B cell (primary cell): ENCODE measurements at regions not wholly inside any gene's neighbourhood (a gene's known extent, or its start where the extent isn't known, plus 50 kb on each side); places are given as distances from the start of the nearest gene placed in this dataset.
"Not testable (repeated sequence)": the region's sequence is repeated elsewhere in the genome, so short reads cannot be mapped to it uniquely, and the experiment has no call there.

Source experiments
- ATAC-seq: fragments of 200-7000 bp; cut with Tn5 transposase; one replicate; pipeline ENCODE4 v1.10.0; 2021; ENCODE audit warnings: low read depth, mild to moderate bottlenecking, moderate number of reproducible peaks, moderate library complexity
- CTCF ChIA-PET: fragments of 350-600 bp; sonication (Branson Sonifier 250); formaldehyde crosslinking; loops from one replicate; lab custom pipeline; 2021; ENCODE audit warnings: antibody characterized with exemption, inconsistent platforms; lab: Charles Lee
- POLR2A ChIA-PET: fragments of 350-600 bp; sonication (Branson Sonifier 250); formaldehyde crosslinking; loops from one replicate; lab custom pipeline; 2021; ENCODE audit warnings: antibody characterized with exemption; lab: Charles Lee
- DNase-seq: peaks from one replicate; pipeline ENCODE4 v3.0.0; 2013
- H2AFZ ChIP-seq: 2 replicates; pipeline ENCODE4 v1.6.1; 2012; ENCODE audit warnings: mild to moderate bottlenecking, low read depth, low read length; ENCODE audit not compliant: insufficient read depth, poor library complexity, severe bottlenecking
- H3K27ac ChIP-seq, 2 donors: 1 replicate in 1 of 2; 2 replicates in 1 of 2; pipeline ENCODE4 v1.5.1; 2012 to 2013; ENCODE audit warnings: low read length in 2 of 2, mild to moderate bottlenecking in 2 of 2, moderate library complexity in 1 of 2
- H3K27me3 ChIP-seq, 4 experiments: fragments of 200-600 bp in 1 of 4; sonication (generic) in 1 of 4; replicated peaks in 1 of 4; 1 replicate in 2 of 4; 2 replicates in 2 of 4; pipeline versions ENCODE4 v1.6.1 to v1.7.0; 2013 to 2016; ENCODE audit warnings: low read length in 3 of 4, mild to moderate bottlenecking in 2 of 4, mixed read lengths in 1 of 4, moderate library complexity in 1 of 4; ENCODE audit not compliant: insufficient read depth in 4 of 4, control insufficient read depth in 3 of 4; ENCODE audit errors: control extremely low read depth in 1 of 4
- H3K36me3 ChIP-seq, 2 experiments: replicated peaks in 1 of 2; 1 replicate in 1 of 2; 2 replicates in 1 of 2; pipeline versions ENCODE4 v1.6.1 to v1.7.1; 2013; ENCODE audit warnings: low read length in 1 of 2; ENCODE audit not compliant: insufficient read depth in 2 of 2, control insufficient read depth in 1 of 2; ENCODE audit errors: control extremely low read depth in 1 of 2, extremely low read depth in 1 of 2
- H3K4me1 ChIP-seq, 2 donors: fragments of 200-600 bp in 1 of 2; sonication (generic) in 1 of 2; 1 replicate in 1 of 2; 2 replicates in 1 of 2; pipeline versions ENCODE4 v1.5.1 to v1.6.1; 2013 to 2017; ENCODE audit warnings: low read length in 2 of 2; ENCODE audit not compliant: control insufficient read depth in 2 of 2, insufficient read depth in 2 of 2
- H3K4me2 ChIP-seq: replicated peaks from 2 replicates; pipeline ENCODE3; 2012; ENCODE audit warnings: mild to moderate bottlenecking, low read depth, low read length; ENCODE audit not compliant: poor library complexity, severe bottlenecking
- H3K4me3 ChIP-seq, 5 experiments: fragments of 200-600 bp in 1 of 5; sonication (generic) in 1 of 5; 1 replicate in 3 of 5; 2 replicates in 2 of 5; pipeline versions ENCODE4 v1.5.1 to v1.7.0; 2011 to 2016; ENCODE audit warnings: low read length in 4 of 5, mild to moderate bottlenecking in 4 of 5, low read depth in 2 of 5, control low read depth in 1 of 5, moderate library complexity in 1 of 5; ENCODE audit not compliant: insufficient read depth in 1 of 5; ENCODE audit errors: control extremely low read depth in 1 of 5, extremely low read depth in 1 of 5
- H3K79me2 ChIP-seq: fragments of 200-600 bp; sonication (generic); one replicate; pipeline ENCODE4 v1.6.0; 2016; ENCODE audit warnings: low read length; ENCODE audit not compliant: control insufficient read depth, insufficient read depth
- H3K9ac ChIP-seq: fragments of 200-600 bp; sonication (generic); 2 replicates; pipeline ENCODE4 v1.6.1; 2017; ENCODE audit warnings: mild to moderate bottlenecking, low read length, moderate library complexity
- H3K9me3 ChIP-seq, 3 donors: one replicate each; pipeline versions ENCODE4 v1.6.1 to v1.7.1; 2013; ENCODE audit warnings: low read length in 2 of 3; ENCODE audit not compliant: control insufficient read depth in 2 of 3, insufficient read depth in 1 of 3; ENCODE audit errors: control extremely low read depth in 1 of 3
- H4K20me1 ChIP-seq: 2 replicates; pipeline ENCODE4 v1.6.0; 2012; ENCODE audit warnings: mild to moderate bottlenecking, low read length; ENCODE audit not compliant: insufficient read depth, control insufficient read depth, poor library complexity, severe bottlenecking
- H3K27ac Mint-ChIP-seq: one replicate; pipeline ENCODE4 v1.8.0; 2021; ENCODE audit warnings: mixed read lengths
- H3K27me3 Mint-ChIP-seq: one replicate; pipeline ENCODE4 v1.8.0; 2021; ENCODE audit warnings: mixed read lengths
- H3K4me1 Mint-ChIP-seq: one replicate; pipeline ENCODE4 v1.8.0; 2021; ENCODE audit warnings: mixed read lengths
- H3K4me3 Mint-ChIP-seq: one replicate; pipeline ENCODE4 v1.8.0; 2021; ENCODE audit warnings: mixed read lengths
- H3K9me3 Mint-ChIP-seq: one replicate; pipeline ENCODE4 v1.8.0; 2022; ENCODE audit warnings: mixed read lengths; ENCODE audit not compliant: insufficient read depth
- EZH2 ChIP-seq: IDR thresholded peaks from 2 replicates; pipeline ENCODE4 v1.6.1; 2012; ENCODE audit warnings: borderline replicate concordance, low read depth, mild to moderate bottlenecking, moderate library complexity, low read length; ENCODE audit not compliant: insufficient read depth, poor library complexity, severe bottlenecking
- WGBS: methylation state at CpG from one replicate; pipeline ENCODE4 v1.1.5; 2013; ENCODE audit warnings: missing lambda C conversion rate; ENCODE audit not compliant: insufficient coverage; 5-methylcytosine and 5-hydroxymethylcytosine counted together
- intact Hi-C: fragments of 100-400 bp; cut with micrococcal nuclease; formaldehyde crosslinking; loops from one replicate; pipeline ENCODE4 v1.10.0; 2022

DNA sequence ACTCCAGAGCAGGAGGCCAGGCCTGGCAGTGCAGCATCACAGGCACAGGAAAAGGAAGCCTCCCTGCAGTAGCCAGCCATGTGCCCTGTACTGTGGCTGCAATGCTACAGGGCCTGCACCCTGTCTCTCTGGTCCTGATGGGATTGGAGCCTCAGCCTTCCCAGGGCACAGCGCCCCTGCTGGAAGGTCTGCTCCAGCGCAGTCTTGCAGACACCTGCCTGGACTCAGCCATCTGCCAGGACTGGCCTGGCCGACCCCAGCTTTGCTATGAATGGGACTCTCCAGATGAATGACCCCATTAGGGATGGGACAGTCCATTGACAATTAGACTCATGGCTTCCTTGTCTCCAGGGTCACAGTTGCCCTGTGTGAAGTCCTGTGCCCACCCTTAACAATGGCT lies 251.6 kb downstream of the ERMARD start:
- DNase-seq: no peak
- Mint-ChIP-seq H3K27me3 (no peaks in the 10 kb centered on the region), H3K4me3 (no peak overlapping the region), H3K9me3 (peaks cover 15% of the 10 kb centered on the region), H3K4me1 (peaks cover 6% of the 10 kb centered on the region), H3K27ac (no peak overlapping the region)
- POLR2A ChIA-PET: no interaction called here
- no peaks in the 10 kb centered on the region for H3K79me2 ChIP-seq
- no peaks in the 10 kb centered on the region for H3K27me3 ChIP-seq
- H3K9ac ChIP-seq: no peak overlapping the region
- intact Hi-C loops: no loop called here
- peaks cover 6% of the 10 kb centered on the region in 2 donors for H3K4me1 ChIP-seq
- ATAC-seq: no peak
- no peak overlapping the region for H3K27ac ChIP-seq
- no peak for TF ChIP-seq EZH2
- H3K4me3 ChIP-seq: no peak overlapping the region
- CTCF ChIA-PET: no interaction called here
- H3K4me2 ChIP-seq: no peak overlapping the region
- H2AFZ ChIP-seq: no peak overlapping the region
- no peaks in the 10 kb centered on the region for H3K36me3 ChIP-seq
- 91% methylated on average over 3 of the region's 3 CpGs for WGBS
- peaks cover 0 to 57% (median 31%) of the 10 kb centered on the region in 3 donors for H3K9me3 ChIP-seq
- no peaks in the 10 kb centered on the region for H4K20me1 ChIP-seq

DNA sequence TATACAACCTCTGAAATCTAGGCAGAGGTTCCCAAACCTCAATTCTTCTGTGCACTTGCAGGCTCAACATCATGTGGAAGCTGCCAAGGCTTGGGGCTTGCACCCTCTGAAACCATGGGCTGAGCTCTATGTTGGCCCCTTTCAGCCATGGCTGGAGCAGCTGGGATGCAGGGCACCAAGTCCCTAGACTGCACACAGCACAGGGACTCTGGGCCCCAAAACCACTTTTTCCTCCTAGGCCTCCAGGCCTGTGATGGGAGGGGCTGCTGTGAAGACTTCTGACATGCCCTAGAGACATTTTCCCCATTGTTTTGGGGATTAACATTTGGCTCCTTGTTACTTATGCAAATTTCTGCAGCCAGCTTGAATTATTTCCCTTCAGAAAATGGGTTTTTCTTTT lies 250.4 kb downstream of the ERMARD start:
- H2AFZ ChIP-seq, H3K27ac Mint-ChIP-seq, H3K27me3 ChIP-seq, H3K36me3 ChIP-seq, POLR2A ChIA-PET, H3K4me2 ChIP-seq, H3K27ac ChIP-seq, H3K4me3 ChIP-seq, H3K9ac ChIP-seq, H3K27me3 Mint-ChIP-seq, ATAC-seq, H4K20me1 ChIP-seq, H3K79me2 ChIP-seq, H3K4me1 Mint-ChIP-seq, intact Hi-C loops, H3K4me3 Mint-ChIP-seq, H3K4me1 ChIP-seq, DNase-seq, CTCF ChIA-PET: not testable (repeated sequence)
- peaks cover 15% of the 10 kb centered on the region for H3K9me3 Mint-ChIP-seq
- H3K9me3 ChIP-seq: peaks cover 0 to 49% (median 31%) of the 10 kb centered on the region in 3 donors
